NCI-H226 (cell line): ENCODE measurements at regions not wholly inside any gene's neighbourhood (a gene's known extent, or its start where the extent isn't known, plus 50 kb on each side); places are given as distances from the start of the nearest gene placed in this dataset.
"Not testable (repeated sequence)": the region's sequence is repeated elsewhere in the genome, so short reads cannot be mapped to it uniquely, and the experiment has no call there.

ENCODE experiments used
- DNase-seq: peaks from one replicate; pipeline ENCODE4 v3.0.0-alpha.2; 2015

DNA sequence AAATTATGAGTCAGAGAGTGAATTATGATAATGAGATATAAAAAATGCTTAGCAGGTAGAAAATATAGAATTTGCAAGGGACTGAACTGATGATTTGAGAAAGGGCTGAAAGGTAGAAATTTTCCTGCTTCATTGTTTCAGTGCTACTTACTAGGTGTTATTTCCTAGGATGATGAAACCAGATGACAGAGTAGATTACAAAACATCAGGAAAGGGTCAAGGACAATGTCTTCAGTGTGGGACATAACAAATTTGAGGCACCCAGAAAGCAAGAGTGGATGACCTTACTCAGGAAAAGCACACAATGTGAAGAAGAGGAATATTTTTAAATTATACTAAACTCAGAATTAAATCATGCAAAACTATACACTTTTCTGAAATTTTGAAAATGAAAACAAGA lies 102.1 kb downstream of the SHCBP1 start:
- DNase-seq = no peak

GRCh38 chr16:46496701-46497100 lies 124.5 kb downstream of the SHCBP1 start:
- DNase-seq = no peak

GRCh38 chr16:46482895-46483294 lies 138.3 kb downstream of the SHCBP1 start:
- no peak for DNase-seq

GRCh38 chr16:46466239-46466638 lies 154.9 kb downstream of the SHCBP1 start:
- no peak for DNase-seq

- not testable (repeated sequence) for DNase-seq
Observed at GRCh38 chr16:46454801-46455200, 166.4 kb downstream of the SHCBP1 start.

- no peak for DNase-seq
Observed at GRCh38 chr16:46428108-46429061, 192.8 kb downstream of the SHCBP1 start.

DNA sequence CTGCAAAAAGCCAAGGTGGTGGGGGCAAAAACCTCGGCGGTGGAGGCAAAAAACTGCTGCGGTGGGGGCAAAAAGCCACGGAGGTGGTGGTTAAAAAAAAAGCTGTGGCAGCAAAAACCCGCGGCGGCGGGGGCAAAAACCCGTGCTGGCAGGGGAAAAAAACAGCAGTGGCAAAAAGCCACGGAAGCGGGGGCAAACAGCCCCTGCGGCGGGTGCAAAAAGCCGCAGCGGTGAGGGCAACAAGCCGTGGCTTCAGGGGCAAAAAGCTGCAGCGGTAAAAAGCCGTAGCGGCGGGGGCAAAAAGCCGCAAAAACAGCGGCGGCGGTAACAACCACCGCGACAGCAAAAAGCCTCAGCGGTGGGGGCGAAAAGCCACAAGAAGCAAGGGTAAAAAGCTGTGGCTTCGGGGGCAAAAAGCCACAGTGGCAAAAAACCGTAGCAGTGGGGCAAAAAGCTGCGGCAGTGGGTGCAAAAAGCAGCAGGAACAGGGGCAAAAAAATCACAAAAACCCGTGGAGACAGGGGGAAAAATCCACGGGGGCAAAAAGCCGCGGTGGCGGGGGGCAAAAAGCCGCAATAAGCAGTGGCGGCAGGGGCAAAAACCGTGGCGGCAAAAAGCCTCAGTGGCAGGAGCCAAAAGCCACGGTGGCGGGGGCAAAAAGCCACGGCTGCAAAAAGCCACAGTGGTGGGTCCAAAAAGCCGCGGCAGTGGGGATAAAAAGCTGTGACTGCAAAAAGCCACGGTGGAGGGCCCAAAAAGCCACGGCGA lies 193.7 kb downstream of the SHCBP1 start:
- DNase-seq = no peak

DNA sequence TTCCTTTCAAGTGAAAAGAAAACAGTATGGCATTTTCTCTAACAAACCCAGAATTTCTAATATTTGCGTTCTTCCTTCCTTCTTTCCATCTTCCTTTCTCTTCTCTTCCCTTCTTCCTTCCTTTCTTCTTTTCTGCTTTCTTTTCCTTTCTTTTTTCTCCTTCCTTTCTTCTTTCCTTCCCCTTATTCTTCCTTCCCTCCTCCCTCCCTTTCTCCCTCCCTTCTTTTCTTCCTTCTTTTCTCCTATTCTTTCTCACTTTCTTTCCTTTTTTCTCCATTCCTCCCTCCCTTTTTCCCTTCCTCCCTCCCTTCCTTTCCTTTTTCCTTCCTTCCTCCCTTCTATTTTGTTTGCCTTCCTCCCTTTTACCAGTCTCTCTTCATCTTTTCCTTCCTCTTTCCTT lies 194.8 kb downstream of the SHCBP1 start:
- no peak for DNase-seq

- DNase-seq = no peak
Observed at GRCh38 chr16:46404028-46404427, 217.2 kb downstream of the SHCBP1 start.

DNA sequence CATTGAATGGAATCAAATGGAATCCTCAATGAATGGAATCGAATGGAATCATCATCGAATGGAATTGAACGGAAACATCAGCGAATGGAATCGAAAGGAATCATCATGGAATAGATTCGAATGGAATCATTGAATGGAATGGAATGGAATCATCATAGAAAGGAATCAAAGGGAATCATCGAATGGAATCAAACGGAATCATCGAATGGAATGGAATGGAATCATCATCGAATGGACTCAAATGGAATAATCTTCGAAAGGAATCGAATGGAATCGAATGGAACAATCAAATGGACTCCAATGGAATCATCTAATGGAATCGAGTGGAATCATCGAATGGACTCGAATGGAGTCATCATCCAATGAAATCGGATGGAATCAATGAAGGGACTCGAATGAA lies 222.6 kb downstream of the SHCBP1 start:
- not testable (repeated sequence) for DNase-seq

- not testable (repeated sequence) for DNase-seq
Observed at GRCh38 chr16:46396883-46397270, 224.3 kb downstream of the SHCBP1 start.

DNA sequence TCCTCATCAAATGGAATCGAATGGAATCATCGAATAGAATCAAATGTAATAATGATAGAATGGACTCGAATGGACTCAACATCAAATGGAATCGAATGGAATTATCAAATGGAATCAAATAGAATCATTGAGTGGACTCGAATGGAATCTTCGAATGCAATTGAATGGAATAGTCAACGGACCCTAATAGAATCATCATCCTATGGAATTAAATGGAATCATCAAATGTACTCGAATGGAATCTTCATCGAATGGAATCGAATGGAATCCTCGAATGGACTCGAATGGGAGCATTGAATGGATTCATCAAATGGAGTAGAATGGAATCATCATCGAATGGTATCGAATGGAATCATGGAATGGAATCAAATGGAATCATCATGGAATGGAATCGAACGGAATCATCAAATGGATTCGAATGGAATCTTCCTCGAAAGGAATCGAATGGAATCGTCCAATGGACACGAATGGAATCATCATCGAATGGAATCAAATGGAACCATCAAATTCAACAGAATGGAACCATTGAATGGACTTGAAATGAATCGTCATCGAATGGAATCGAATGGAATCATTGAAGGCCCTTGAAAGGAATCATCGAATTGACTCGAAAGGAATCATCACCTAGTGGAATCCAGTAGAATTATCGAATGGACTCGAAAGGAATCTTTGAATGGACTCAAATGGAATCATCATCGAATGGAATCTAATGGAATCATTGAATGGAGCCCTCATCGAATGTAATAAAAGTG lies 224.9 kb downstream of the SHCBP1 start:
- not testable (repeated sequence) for DNase-seq

- DNase-seq = peak; percentile 6
Observed at GRCh38 chr16:46395391-46395921, 225.7 kb downstream of the SHCBP1 start.

- DNase-seq = not testable (repeated sequence)
Observed at GRCh38 chr16:46394963-46395362, 226.2 kb downstream of the SHCBP1 start.

- DNase-seq = peak; percentile 56
Observed at GRCh38 chr16:46394149-46394548, 227.0 kb downstream of the SHCBP1 start.

DNA sequence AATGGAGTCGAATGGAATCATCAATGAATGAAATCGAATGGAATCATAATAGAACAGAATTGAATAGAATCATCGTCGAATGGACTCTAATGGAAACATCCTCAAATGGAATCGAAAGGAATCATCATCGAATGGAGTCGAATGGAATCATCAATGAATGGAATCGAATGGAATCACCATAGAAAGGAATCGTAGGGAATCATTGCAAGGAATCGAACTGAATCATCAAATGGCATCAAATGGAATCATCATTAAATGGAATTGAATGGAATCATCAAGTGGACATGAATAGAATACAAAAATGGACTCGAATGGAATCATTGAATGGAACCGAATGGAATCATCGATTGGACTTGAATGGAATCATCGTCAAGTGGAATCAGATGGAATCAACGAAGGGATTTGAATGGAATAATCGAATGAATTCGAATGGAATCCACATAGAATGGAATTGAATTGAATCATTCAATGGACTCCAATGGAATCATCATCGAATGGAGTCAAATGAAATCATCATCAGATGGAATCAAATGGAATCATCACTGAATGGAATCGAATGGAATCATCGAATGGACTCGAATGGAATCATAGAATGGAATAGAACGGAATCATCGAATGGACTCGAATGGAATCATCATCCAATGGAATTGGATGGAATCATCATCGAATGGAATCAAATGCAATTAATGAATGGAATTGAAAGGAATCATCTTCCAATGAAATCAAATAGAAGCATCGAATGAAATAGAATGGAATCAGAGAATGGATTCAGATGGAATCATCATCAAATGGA lies 228.1 kb downstream of the SHCBP1 start:
- peak; percentile 29 for DNase-seq

DNA sequence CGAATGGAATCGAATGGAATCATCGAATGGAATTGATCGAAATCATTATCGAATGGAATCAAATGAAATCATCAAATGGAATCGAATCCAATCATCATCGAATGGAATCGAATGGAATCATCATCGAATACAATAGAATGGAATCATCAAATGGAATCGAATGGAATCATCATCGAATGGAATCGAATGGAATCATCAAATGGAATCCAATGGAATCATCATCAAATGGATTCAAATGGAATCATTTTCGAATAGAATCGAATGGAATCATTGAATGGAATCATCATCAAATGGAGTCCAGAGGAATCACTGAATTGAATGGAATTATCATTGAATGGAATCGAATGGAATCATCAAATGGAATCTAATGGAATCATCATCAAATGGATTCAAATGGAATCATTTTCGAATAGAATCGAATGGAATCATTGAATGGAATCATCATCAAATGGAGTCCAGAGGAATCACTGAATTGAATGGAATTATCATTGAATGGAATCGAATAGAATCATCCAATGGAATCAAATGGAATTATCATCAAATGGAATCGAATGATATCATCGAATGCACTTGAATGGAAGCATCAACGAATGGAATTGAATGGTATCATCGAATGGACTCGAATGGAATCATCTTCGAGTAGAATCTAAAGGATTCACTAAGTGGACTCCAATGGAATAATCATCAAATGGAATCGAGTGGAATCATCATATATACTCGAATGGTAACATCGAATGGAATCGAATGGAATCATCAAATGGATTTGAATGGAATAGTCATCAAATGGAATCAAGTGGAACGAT lies 230.3 kb downstream of the SHCBP1 start:
- not testable (repeated sequence) for DNase-seq

DNA sequence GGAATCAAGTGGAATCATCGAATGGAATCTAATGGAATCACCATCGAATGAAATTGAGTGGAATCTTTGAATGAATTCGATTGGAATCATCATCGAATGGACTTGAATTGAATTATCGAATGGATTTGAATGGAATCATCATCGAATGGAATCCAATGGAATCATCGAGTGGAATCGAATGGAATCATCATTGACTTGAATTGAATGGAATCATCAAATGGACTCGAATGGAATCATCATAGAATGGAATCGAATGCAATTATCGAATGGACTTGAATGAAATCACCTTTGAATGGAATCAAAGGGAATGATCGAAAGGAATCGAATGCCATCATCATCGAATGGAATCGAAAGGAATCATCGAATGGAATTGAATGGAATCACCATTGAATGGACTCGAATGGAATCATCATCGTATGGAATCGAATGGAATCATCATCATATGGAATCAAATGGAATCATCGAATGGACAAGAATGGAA lies 231.6 kb downstream of the SHCBP1 start:
- peak; percentile 87 for DNase-seq

- DNase-seq = not testable (repeated sequence)
Observed at GRCh38 chr16:46388939-46389491, 232.2 kb downstream of the SHCBP1 start.

GRCh38 chr16:46388354-46388753 lies 232.8 kb downstream of the SHCBP1 start:
- not testable (repeated sequence) for DNase-seq

GRCh38 chr16:46387720-46388119 lies 233.5 kb downstream of the SHCBP1 start:
- not testable (repeated sequence) for DNase-seq
